HG03432 (cell line): ENCODE measurements at regions not wholly inside any gene's neighbourhood (a gene's known extent, or its start where the extent isn't known, plus 50 kb on each side); places are given as distances from the start of the nearest gene placed in this dataset.

ENCODE experiments used
- ATAC-seq: cut with Tn5 transposase; IDR thresholded peaks from one replicate; pipeline ENCODE4 v1.9.1; 2021; ENCODE audit warnings: mild to moderate bottlenecking, moderate library complexity; ENCODE audit not compliant: unreplicated experiment

GRCh38 chr1:238596703-238597102 lies 706.0 kb upstream of the ZP4 start:
- no peak for ATAC-seq

GRCh38 chr1:238592621-238593020 lies 701.9 kb upstream of the ZP4 start:
- ATAC-seq, result no peak

- ATAC-seq, result no peak
Observed at GRCh38 chr1:238589843-238590435, 699.2 kb upstream of the ZP4 start.

- no peak for ATAC-seq
Observed at GRCh38 chr1:238582816-238583215, 692.1 kb upstream of the ZP4 start.

DNA sequence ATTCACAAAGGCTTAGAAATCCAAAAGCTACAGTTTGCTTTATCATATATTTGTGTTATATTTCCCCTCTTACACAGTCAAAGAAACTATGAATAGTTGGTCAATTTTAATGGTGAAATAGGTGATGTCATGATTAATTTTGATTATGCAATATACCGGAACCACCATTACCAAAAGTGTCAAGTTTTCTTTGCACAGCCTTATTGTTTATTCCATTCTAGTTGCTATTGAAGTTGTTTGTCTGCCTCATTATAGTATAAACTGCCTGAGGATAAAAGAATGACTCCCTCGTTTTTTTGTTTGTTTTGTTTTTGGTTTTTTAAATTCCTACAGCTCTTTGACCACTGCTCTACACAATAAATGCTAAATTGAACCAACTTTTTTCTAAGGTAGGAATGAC lies 690.6 kb upstream of the ZP4 start:
- ATAC-seq, result no peak

- no peak for ATAC-seq
Observed at GRCh38 chr1:238568735-238569134, 678.0 kb upstream of the ZP4 start.

DNA sequence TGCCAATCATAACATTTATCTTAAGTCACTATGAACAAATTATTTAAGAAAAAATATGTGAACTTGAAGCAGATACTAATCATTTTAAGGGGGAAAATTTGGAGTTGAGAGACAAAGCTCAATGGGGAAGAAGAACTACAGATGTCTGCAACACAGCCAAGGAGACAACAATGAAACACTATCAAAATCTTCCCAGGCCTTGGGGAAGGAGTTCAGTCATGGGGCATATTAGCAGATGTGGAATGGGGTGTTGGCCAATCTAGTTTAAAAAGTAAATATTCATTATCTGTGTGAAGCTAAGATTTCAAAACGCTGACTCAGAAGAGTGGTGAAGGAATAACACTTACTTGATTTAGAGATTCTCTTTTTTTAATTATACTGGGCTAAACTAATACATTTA lies 671.6 kb upstream of the ZP4 start:
- ATAC-seq, result no peak

GRCh38 chr1:238558746-238559145 lies 668.0 kb upstream of the ZP4 start:
- ATAC-seq, result no peak

DNA sequence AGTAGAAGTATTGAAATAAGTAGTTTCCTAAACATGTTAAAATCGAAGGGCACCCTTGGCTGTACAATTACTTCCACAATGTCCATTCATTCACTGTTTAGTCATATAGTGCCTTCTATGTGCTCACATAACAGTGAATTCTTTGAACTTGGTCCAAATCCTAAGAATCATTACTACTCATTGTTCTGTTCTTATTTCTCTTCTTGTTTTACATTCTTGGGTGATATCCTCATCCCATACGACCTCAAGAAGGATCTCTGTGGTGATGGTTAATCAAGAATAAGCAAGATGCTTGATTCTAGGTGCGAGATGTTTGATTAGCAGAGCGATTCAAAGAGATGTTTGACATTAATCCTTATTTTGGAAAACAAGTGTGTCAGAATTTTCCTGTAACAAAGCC lies 667.4 kb upstream of the ZP4 start:
- ATAC-seq, result no peak

DNA sequence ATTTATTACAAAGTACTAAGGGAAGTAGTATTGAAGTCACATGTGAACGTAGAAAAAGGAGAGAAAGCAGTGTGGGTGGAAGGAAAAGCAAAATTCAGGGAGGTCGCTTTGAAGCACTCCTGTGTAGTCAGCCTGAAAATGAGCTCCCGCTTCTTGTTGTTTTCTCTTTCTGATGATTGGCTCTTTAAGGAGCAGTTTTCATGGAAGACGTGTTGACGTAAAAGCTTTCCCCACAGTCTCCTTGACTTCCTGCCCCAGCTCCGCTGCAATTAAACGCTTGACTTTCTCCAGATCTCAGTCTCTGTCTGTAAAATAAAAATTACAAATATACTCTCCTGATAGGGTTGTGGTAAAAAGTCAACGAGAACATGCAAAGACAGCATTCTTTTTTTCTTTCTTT lies 661.5 kb upstream of the ZP4 start:
- ATAC-seq, result no peak

DNA sequence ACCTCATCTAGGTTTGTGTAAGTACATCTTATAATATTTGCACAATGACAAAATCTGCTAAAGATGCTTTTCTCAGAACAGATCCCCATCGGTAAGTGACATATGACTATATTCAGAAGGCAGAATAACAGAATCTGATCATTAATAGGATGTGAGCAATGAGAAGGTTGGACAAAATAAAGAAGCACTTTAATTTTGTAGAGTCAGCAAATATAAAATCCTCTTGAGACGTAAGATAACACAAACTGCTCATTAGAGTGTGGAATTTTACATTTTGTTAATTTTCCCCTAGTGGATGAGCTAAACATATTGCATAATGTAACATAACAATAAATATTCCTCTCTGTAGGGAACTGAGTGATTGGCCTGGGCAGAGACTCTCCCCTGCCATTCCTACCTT lies 658.4 kb upstream of the ZP4 start:
- ATAC-seq, result no peak

- no peak for ATAC-seq
Observed at GRCh38 chr1:238546118-238546517, 655.4 kb upstream of the ZP4 start.

DNA sequence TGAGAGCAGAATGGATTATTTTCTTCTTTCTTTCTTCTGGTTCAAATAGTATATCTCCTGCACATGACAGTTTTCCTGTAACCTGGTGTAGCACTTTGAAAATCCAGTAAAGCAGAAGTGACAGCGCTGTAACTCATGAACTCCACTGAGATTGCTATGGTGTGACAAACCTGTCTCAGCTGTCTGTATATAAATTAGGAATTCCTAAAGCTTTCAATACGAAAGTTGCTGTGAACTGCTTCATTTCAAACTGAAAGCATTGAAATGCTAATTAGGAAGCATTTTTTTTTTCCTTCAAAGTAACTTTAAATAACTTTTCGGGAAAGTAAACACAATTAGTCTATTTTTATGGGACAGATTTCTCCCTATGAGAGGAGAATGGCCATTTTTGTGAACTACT lies 646.9 kb upstream of the ZP4 start:
- no peak for ATAC-seq

DNA sequence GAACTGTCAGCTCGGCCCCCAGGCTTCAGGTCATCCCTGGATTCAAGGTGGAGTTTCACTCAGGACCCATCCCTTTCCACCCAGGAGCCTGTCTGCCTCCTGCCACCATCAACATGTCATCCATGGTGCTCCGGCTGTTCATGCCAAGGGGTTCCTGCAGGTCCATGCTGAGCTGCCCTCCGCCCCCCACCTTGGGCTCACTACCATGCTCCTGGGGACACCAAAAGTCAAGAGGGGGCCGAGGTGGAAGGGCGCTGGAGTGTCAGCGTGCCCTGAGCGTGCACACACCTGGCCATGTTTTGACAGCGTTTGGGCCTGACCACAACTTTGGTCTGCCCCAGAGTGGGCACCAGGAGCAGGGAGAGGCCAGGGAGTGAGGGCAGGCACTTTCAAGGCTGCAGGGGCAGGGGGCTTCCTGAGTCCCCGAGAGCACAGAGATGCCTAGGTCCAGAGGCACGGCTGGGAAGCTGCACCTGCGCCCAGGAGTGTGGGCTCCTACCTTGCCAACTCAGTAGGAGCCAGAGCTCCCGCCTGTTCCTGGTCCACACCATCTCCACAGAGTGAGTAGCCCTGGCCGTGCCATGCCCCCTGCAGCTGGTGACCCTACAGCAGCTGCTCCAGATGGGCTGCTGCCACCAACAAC lies 639.6 kb upstream of the ZP4 start:
- no peak for ATAC-seq

DNA sequence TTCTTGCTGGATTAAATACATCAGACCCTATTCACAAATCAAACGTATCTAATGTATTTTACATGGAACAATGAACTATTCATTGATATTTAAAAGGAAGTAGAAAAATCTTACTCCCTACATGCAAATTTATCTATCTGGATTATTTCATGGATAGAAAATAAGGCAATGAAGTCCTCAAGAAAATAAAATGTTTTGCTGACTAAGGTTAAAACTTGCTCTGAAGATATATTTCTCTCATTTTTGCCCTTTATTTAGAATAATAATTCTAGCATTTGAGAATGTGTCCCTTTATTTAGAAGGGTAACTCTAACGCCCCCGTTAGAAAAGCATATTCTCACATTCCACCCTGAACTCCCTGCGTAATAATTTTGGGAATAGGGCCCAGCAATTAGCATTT lies 627.0 kb upstream of the ZP4 start:
- no peak for ATAC-seq

- ATAC-seq, result no peak
Observed at GRCh38 chr1:238501290-238501689, 610.6 kb upstream of the ZP4 start.

DNA sequence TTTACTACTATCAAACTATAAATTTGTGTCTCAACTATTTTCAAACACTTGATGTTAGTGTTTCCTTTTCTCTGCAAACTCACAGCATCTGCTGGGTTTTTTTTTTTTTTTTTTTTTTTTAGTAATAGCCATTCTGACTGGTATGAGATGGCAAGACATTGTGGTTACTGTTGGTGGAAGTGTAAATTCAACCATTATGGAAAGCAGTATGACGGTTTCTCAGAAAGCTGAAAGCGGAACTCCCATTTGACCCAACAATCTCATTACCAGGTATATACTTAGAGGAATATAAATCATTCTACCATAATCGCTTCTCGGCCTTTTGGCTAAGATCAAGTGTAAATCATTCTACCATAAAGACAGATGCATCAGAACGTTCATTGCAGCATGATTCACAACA lies 608.3 kb upstream of the ZP4 start:
- no peak for ATAC-seq

GRCh38 chr1:238492271-238492670 lies 601.5 kb upstream of the ZP4 start:
- ATAC-seq, result no peak

- ATAC-seq, result no peak
Observed at GRCh38 chr1:238491265-238491664, 600.5 kb upstream of the ZP4 start.

GRCh38 chr1:238489006-238489405 lies 598.3 kb upstream of the ZP4 start:
- ATAC-seq, result no peak

- ATAC-seq, result no peak
Observed at GRCh38 chr1:238488401-238488800, 597.7 kb upstream of the ZP4 start.

DNA sequence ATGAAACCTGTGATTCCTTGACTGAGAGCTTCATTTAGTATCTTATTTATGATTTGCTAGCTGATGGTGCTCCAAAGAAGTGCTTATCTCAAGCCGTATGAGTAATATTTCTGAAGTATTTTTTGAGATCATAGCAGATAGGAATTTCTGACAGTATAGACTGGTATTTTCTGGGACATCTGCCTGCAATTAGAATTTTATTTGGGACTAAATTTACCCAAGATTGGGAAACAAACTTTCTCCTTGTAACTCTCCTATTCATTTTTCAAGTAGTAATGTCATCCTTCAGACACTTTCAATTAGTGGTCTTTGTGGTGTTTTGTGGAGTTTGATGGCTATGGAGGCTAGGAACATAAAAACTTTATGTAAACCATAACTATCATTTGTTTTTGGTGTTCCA lies 597.2 kb upstream of the ZP4 start:
- no peak for ATAC-seq

GRCh38 chr1:238485912-238486209 lies 595.1 kb upstream of the ZP4 start:
- ATAC-seq, result no peak
